ENCODE measurements at regions not wholly inside any gene's neighbourhood (a gene's known extent, or its start where the extent isn't known, plus 50 kb on each side); places are given as distances from the start of the nearest gene placed in this dataset.

DNA sequence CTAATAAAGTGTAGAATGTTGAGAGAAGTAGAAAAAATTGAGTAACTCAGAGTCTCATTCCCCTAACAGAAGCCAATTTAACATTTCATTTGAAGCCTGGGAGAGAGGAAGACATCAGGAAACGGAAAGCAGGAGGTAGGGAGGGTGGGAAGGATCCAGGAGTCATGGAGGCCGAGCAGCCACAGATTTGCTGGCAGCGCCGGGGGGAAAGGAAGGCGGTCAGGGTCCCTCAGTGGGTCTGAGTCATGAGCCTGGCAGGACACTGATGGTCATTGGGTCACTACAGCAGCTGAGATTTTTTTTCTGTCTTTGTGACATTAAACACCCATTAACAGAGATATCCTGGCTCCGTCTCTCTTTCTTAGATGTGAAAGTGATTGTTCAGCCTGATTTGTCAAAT, 248.1 kb downstream of the EFNB2 start:
- TF ChIP-seq, protein P1, sequence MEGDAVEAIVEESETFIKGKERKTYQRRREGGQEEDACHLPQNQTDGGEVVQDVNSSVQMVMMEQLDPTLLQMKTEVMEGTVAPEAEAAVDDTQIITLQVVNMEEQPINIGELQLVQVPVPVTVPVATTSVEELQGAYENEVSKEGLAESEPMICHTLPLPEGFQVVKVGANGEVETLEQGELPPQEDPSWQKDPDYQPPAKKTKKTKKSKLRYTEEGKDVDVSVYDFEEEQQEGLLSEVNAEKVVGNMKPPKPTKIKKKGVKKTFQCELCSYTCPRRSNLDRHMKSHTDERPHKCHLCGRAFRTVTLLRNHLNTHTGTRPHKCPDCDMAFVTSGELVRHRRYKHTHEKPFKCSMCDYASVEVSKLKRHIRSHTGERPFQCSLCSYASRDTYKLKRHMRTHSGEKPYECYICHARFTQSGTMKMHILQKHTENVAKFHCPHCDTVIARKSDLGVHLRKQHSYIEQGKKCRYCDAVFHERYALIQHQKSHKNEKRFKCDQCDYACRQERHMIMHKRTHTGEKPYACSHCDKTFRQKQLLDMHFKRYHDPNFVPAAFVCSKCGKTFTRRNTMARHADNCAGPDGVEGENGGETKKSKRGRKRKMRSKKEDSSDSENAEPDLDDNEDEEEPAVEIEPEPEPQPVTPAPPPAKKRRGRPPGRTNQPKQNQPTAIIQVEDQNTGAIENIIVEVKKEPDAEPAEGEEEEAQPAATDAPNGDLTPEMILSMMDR (IDR thresholded peaks at IDR 0.05): no peak
- H3K4me1 Mint-ChIP-seq (ENCODE audit: low read depth): peaks cover 37% of the 10 kb centered on the region

DNA sequence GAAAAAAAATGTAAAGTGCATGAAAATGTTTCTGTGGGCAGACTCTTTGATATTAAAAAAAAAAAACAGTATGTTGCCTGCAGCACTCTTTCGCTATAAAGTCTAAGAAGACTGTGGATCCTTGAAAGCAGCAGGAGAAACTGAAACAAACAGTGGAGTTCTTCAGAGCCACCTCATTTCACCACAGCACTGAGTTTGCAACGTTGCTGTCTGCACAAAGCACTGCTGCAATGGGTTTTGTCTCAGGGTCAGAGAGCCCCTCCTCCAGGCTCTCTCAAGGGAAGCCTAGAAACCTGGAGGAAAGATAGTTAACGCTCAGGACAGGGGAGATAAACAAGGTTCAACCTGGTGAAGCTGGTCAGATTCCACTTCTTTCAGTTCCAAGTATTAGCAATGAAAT, 248.7 kb downstream of the EFNB2 start:
- Mint-ChIP-seq H3K27ac (no peak overlapping the region), H3K4me3 (no peak overlapping the region), H3K36me3 (ENCODE audit: low read depth) (no peaks in the 10 kb centered on the region; the same call in 1 of the 2 replicates), H3K9me3 (no peaks in the 10 kb centered on the region), H3K27me3 (ENCODE audit: insufficient read depth) (peaks cover 8% of the 10 kb centered on the region), H3K4me1 (ENCODE audit: low read depth) (peaks cover 37% of the 10 kb centered on the region)
- TF ChIP-seq, protein P1 (IDR thresholded peaks at IDR 0.05): no peak
- no peak for DNase-seq

More for the DNA sequence above, 248.1 kb downstream of the EFNB2 start:
- Mint-ChIP-seq H3K4me3 (no peak overlapping the region), H3K27ac (no peak overlapping the region), H3K9me3 (no peaks in the 10 kb centered on the region), H3K36me3 (ENCODE audit: low read depth) (no peaks in the 10 kb centered on the region; the same call in 1 of the 2 replicates), H3K27me3 (ENCODE audit: insufficient read depth) (peaks cover 8% of the 10 kb centered on the region)
- no peak for DNase-seq

DNA sequence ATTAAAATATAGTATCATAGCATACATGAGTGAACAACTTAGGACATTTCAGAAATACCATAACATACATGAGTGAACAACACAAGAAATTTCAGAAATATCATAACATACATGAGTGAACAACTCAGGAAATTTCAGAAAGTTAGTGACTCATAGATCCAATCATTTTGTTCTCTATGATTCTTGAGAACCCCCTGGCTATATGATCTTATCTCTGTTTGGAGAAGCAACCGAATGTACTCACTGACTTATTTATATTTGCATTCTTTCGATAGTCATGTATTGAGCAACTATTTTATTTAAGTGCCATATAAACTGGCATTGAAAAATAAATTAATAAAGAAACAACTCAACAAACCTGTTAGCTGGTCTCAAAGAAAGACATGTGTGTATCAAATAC, 251.1 kb downstream of the EFNB2 start:
- peaks cover 4% of the 10 kb centered on the region for H3K27me3 Mint-ChIP-seq (ENCODE audit: insufficient read depth)
- TF ChIP-seq, protein P1 (IDR thresholded peaks at IDR 0.05): no peak
- peaks cover 4% of the 10 kb centered on the region; the same call in 1 of the 2 replicates for H3K9me3 Mint-ChIP-seq
- DNase-seq: peak; percentile 43
- H3K4me1 Mint-ChIP-seq (ENCODE audit: low read depth): peaks cover 27% of the 10 kb centered on the region
- no peak overlapping the region for H3K27ac Mint-ChIP-seq
- no peaks in the 10 kb centered on the region; the same call in 1 of the 2 replicates for H3K36me3 Mint-ChIP-seq (ENCODE audit: low read depth)
- no peak overlapping the region for H3K4me3 Mint-ChIP-seq

DNA sequence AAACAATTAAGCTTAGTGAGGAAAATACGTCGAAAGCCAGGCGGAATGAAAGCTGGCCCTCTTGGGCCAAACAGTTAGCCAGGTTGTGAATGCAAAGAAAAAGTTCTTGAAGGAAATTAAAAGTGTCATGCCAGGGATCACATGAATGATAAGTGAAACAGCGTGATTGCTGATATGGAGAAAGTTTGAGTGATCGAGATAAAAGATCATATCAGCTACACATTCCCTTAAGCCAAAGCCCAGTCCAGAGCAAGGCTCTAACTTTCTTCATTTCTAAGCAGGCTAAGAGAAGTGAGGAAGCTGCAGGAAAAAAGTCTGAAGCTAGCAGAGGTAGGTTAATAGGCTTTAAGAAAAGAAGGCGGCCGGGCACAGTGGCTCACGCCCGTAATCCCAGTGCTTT, 254.0 kb downstream of the EFNB2 start:
- Mint-ChIP-seq H3K27ac (no peak overlapping the region), H3K27me3 (ENCODE audit: insufficient read depth) (peaks cover 2% of the 10 kb centered on the region), H3K9me3 (peaks cover 4% of the 10 kb centered on the region; the same call in 1 of the 2 replicates), H3K36me3 (ENCODE audit: low read depth) (no peaks in the 10 kb centered on the region; the same call in 1 of the 2 replicates), H3K4me3 (no peak overlapping the region), H3K4me1 (ENCODE audit: low read depth) (peaks cover 34% of the 10 kb centered on the region)
- TF ChIP-seq, protein P1 (IDR thresholded peaks at IDR 0.05): no peak
- DNase-seq: no peak

DNA sequence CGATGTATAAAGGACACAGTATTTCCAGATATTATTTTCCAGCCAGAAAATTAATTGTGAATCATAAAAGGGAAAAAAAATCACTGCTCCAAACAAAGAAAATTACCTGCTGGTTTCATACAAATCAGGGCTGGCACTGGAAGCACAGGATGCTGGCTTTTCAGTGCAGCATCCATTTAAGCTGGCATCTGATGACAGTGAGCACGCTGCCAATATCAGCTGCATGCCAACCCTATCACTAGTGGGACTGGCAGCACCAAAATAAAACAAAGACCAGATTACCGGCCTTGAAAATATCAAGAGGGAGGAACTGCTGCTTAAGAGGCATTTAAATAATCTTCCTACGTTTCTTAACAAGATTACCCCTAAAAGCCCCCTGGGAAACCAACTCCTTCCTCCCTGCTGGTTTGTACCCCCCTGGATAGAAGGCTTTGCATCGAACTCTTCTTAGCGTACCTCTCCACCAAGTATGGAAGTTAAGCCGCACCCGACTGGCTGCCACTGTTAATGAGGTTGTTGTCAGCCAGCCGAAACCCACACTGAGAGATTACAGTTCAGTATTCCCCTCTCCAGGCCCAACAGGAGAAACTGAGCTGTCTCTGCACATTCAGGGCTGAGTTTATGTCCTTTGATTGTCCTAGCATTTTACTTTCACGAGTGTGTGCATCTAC, 257.8 kb downstream of the EFNB2 start:
- no peak for DNase-seq
- Mint-ChIP-seq H3K36me3 (ENCODE audit: low read depth) (no peaks in the 10 kb centered on the region; the same call in 1 of the 2 replicates), H3K4me3 (no peak overlapping the region), H3K4me1 (ENCODE audit: low read depth) (peaks cover 24% of the 10 kb centered on the region; the same call in 1 of the 2 replicates), H3K27me3 (ENCODE audit: insufficient read depth) (no peaks in the 10 kb centered on the region; the same call in 1 of the 2 replicates), H3K9me3 (peaks cover 4% of the 10 kb centered on the region; the same call in 1 of the 2 replicates), H3K27ac (no peak overlapping the region)
- TF ChIP-seq, protein P1 (IDR thresholded peaks at IDR 0.05): no peak
